PC-9 (cell line): ENCODE measurements at regions not wholly inside any gene's neighbourhood (a gene's known extent, or its start where the extent isn't known, plus 50 kb on each side); places are given as distances from the start of the nearest gene placed in this dataset.

Source experiments
- BruUV-seq: library from RNA; stranded (reverse); fragments of 400-500 nt; replicated peaks from 2 replicates; lab custom pipeline; 2021; lab: Mats Ljungman, UMichigan
- CTCF ChIA-PET: fragments of 300-600 bp; sonication (Branson Sonifier 250); formaldehyde crosslinking; loops from one replicate; lab custom pipeline; 2022; ENCODE audit warnings: antibody characterized with exemption; lab: Charles Lee
- POLR2A ChIA-PET: fragments of 300-600 bp; sonication (Branson Sonifier 250); formaldehyde crosslinking; loops from one replicate; lab custom pipeline; 2022; ENCODE audit warnings: antibody characterized with exemption; ENCODE audit not compliant: unreplicated experiment; lab: Charles Lee
- DNase-seq, 2 experiments: peaks; one replicate each; pipeline versions ENCODE4 v3.0.0 to v3.0.0-alpha.2; 2015 to 2022; ENCODE audit warnings: mixed read lengths in 1 of 2
- H2AFZ ChIP-seq: fragments of 200-600 bp; sonication (generic); 2 replicates; pipeline ENCODE4 v1.8.1; 2017; ENCODE audit warnings: antibody characterized with exemption
- H3F3A ChIP-seq: fragments of 200-600 bp; sonication (generic); 2 replicates; pipeline ENCODE4 v1.8.1; 2017; ENCODE audit warnings: antibody characterized with exemption, mild to moderate bottlenecking, low read depth; ENCODE audit not compliant: insufficient read depth
- H3K27ac ChIP-seq: fragments of 200-600 bp; sonication (generic); 2 replicates; pipeline ENCODE4 v1.6.1; 2016; ENCODE audit warnings: mixed run types
- H3K27me3 ChIP-seq: fragments of 200-600 bp; sonication (generic); 2 replicates; pipeline ENCODE4 v1.6.1; 2016; ENCODE audit warnings: low read depth, mixed run types; ENCODE audit not compliant: insufficient read depth
- H3K36me3 ChIP-seq: fragments of 200-600 bp; sonication (generic); 2 replicates; pipeline ENCODE4 v1.6.1; 2016; ENCODE audit warnings: low read depth, mixed run types
- H3K4me1 ChIP-seq: fragments of 200-600 bp; sonication (generic); replicated peaks from 2 replicates; pipeline ENCODE4 v1.6.1; 2016; ENCODE audit warnings: mixed run types; ENCODE audit not compliant: insufficient read depth
- H3K4me2 ChIP-seq: fragments of 200-600 bp; sonication (generic); 2 replicates; pipeline ENCODE4 v1.6.1; 2017; ENCODE audit warnings: mixed run types
- H3K4me3 ChIP-seq: fragments of 200-600 bp; sonication (generic); 2 replicates; pipeline ENCODE4 v1.6.1; 2016; ENCODE audit warnings: mixed run types
- H3K79me2 ChIP-seq: fragments of 200-600 bp; sonication (generic); 2 replicates; pipeline ENCODE4 v1.6.1; 2017; ENCODE audit warnings: low read depth, mixed run types
- H3K9me2 ChIP-seq: fragments of 200-600 bp; sonication (generic); 2 replicates; pipeline ENCODE4 v1.8.1; 2017; ENCODE audit warnings: mild to moderate bottlenecking; ENCODE audit not compliant: insufficient read depth
- H3K9me3 ChIP-seq: fragments of 200-600 bp; sonication (generic); 2 replicates; pipeline ENCODE4 v1.8.1; 2016; ENCODE audit warnings: low read depth; ENCODE audit not compliant: insufficient read depth
- H4K20me1 ChIP-seq: fragments of 200-600 bp; sonication (generic); 2 replicates; pipeline ENCODE4 v1.8.1; 2017; ENCODE audit not compliant: insufficient read depth
- CTCF ChIP-seq: fragments of 200-600 bp; sonication (generic); conservative IDR thresholded peaks from 2 replicates; pipeline ENCODE4 v1.6.1; 2017; ENCODE audit warnings: mixed run types, antibody characterized with exemption, mild to moderate bottlenecking, moderate library complexity
- EZH2 ChIP-seq: fragments of 200-600 bp; sonication (generic); IDR thresholded peaks from 2 replicates; pipeline ENCODE4 v1.8.0; 2017; ENCODE audit warnings: antibody characterized with exemption, low read depth
- intact Hi-C: fragments of 100-400 bp; cut with micrococcal nuclease; formaldehyde crosslinking; loops from one replicate; pipeline ENCODE4 v1.10.0; 2022; ENCODE audit not compliant: unreplicated experiment

- Histone ChIP-seq H3F3A (no peaks in the 10 kb centered on the region), H3K4me3 (no peak overlapping the region), H2AFZ (peak overlapping the region; percentile 6; the same call in 1 of the 2 replicates), H3K9me2 (no peaks in the 10 kb centered on the region), H3K27me3 (no peaks in the 10 kb centered on the region), H3K27ac (no peak overlapping the region), H4K20me1 (no peaks in the 10 kb centered on the region), H3K4me1 (peaks cover 9% of the 10 kb centered on the region), H3K9me3 (no peaks in the 10 kb centered on the region; the same call in 1 of the 2 replicates), H3K79me2 (no peaks in the 10 kb centered on the region), H3K4me2 (no peak overlapping the region), H3K36me3 (no peaks in the 10 kb centered on the region)
- intact Hi-C loops, result no loop called here
- CTCF ChIA-PET, result no interaction called here
- no peak for DNase-seq
- POLR2A ChIA-PET, result interaction anchor here (1.0 kb wide), 1 partner anchor 298 kb away, joined by 4 read pairs; no protein-coding TSS in a partner anchor
- no TSS peak for BruUV-seq
- TF ChIP-seq EZH2 (no peak), CTCF (no peak)
Measured at GRCh38 chr3:106302451-106303221, 433.8 kb upstream of the CBLB start.

GRCh38 chr3:106303766-106304165 lies 435.0 kb upstream of the CBLB start:
- Histone ChIP-seq H3F3A (no peaks in the 10 kb centered on the region), H3K4me3 (no peak overlapping the region), H3K9me2 (no peaks in the 10 kb centered on the region), H3K9me3 (no peaks in the 10 kb centered on the region; the same call in 1 of the 2 replicates), H3K27me3 (no peaks in the 10 kb centered on the region), H3K4me1 (peaks cover 9% of the 10 kb centered on the region), H2AFZ (no peak overlapping the region), H3K79me2 (no peaks in the 10 kb centered on the region), H3K36me3 (no peaks in the 10 kb centered on the region), H3K4me2 (no peak overlapping the region), H4K20me1 (no peaks in the 10 kb centered on the region), H3K27ac (no peak overlapping the region)
- POLR2A ChIA-PET, result interaction anchor here (0.6 to 1.0 kb wide), 3 partner anchors 15 to 299 kb away, joined by 3 to 4 read pairs (median 4); no protein-coding TSS in a partner anchor
- TF ChIP-seq EZH2 (no peak), CTCF (no peak)
- CTCF ChIA-PET, result no interaction called here
- no TSS peak for BruUV-seq
- no peak for DNase-seq
- intact Hi-C loops, result no loop called here

- no peaks in the 10 kb centered on the region for H3K36me3 ChIP-seq
- no peaks in the 10 kb centered on the region; the same call in 1 of the 2 replicates for H3K9me3 ChIP-seq
- BruUV-seq, result no TSS peak
- intact Hi-C loops, result no loop called here
- TF ChIP-seq EZH2, result no peak
- no peak for TF ChIP-seq CTCF
- no peak overlapping the region for H3K27ac ChIP-seq
- no peaks in the 10 kb centered on the region for H3K27me3 ChIP-seq
- DNase-seq, result no peak
- no peaks in the 10 kb centered on the region for H3K4me1 ChIP-seq
- H4K20me1 ChIP-seq, result no peaks in the 10 kb centered on the region
- H3K4me3 ChIP-seq, result no peak overlapping the region
- H3K79me2 ChIP-seq, result no peaks in the 10 kb centered on the region
- POLR2A ChIA-PET, result no interaction called here
- no peaks in the 10 kb centered on the region for H3F3A ChIP-seq
- no peak overlapping the region for H3K4me2 ChIP-seq
- H2AFZ ChIP-seq, result no peak overlapping the region
- H3K9me2 ChIP-seq, result no peaks in the 10 kb centered on the region
- CTCF ChIA-PET, result no interaction called here
Measured at GRCh38 chr3:106305127-106305526, 436.3 kb upstream of the CBLB start.
